HG03025 (cell line): ENCODE measurements at regions not wholly inside any gene's neighbourhood (a gene's known extent, or its start where the extent isn't known, plus 50 kb on each side); places are given as distances from the start of the nearest gene placed in this dataset.
"Not testable (repeated sequence)": the region's sequence is repeated elsewhere in the genome, so short reads cannot be mapped to it uniquely, and the experiment has no call there.

Experiments used
- ATAC-seq: cut with Tn5 transposase; IDR thresholded peaks from one replicate; pipeline ENCODE4 v1.9.1; 2021; ENCODE audit warnings: mild to moderate bottlenecking, moderate library complexity; ENCODE audit not compliant: unreplicated experiment, low FRiP score

DNA sequence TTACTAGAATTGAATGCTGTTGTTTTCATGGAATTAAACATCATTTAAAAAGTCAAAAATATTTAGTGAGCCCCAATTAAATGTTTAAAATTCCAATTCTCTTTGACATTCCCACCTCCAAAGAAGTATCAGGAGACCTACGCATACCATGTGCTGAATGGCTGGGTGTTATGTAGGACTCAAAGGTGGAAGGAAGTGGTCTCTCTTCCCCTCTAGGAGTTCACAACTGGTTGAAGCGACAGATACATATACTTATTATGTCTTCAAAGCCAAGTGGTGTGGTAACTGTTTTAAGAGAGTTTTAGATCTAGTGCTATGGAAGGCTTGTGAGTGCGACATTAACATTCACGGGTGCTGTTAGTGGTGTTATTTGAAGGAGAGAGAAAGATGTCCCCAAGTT lies 464.0 kb downstream of the ATP23 start:
- no peak for ATAC-seq

DNA sequence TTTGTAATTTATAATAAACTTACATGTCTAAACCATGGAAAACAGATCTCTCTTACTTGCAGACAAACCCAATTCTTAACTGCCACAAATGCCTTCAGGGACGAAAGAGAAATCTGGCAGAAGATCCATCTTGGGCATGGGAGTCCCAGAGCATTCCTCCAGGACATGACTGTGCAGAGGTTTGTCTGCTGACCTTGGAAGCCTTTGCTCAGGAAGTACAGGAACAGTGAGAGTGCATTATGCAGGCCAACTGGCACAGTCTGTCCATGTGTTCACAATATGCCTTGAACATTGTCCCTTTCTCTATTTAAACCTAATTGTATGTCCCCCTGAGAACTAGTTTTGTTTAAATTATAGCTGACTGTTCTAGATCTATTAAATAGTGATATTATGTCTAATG lies 467.1 kb downstream of the ATP23 start:
- ATAC-seq: no peak

DNA sequence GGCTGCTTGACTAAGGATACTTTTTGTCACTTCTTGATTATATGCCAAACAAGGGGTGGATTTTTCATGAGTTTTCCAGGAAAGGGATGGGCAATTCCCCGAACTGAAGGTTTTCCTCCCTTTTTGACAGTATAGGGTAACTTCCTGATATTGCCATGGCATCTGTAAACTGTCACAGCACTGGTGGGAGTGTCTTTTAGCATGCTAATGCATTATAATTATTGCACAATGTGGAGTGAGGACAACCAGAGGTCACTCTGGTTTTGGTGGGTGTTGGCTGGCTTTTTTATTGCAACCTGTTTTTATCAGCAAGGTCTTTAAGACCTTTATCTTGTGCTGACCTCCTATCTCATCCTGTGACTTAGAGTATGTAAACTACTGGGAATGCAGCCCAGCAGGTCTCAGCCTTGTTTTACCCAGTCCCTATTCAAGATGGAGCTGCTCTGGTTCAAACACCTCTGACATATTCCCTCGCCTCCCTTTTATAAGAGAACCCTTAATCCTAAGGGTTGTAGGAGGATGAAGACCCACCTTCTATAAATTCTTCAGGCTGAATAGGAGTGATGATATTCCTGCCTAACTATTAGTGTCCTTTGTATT lies 471.2 kb downstream of the ATP23 start:
- ATAC-seq: no peak

DNA sequence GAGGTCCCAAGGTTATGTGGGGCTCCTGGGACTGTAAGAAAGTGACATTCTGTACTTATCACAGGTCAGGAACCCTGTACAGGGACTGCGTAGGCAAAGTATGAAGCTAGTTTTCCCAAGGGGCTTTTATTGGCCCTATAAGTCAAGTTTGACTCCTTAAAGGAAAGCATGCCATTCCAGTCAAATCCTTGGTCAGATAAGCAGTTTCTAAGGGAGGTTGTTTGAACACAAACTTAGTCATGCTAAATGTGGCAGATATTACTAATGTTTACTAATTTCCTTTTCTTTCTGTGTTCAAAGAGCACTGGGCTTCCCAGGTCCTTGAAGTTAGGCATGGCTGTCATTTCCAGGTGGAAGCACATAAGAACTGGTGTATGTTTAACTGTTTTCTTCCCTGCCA lies 472.4 kb downstream of the ATP23 start:
- no peak for ATAC-seq

DNA sequence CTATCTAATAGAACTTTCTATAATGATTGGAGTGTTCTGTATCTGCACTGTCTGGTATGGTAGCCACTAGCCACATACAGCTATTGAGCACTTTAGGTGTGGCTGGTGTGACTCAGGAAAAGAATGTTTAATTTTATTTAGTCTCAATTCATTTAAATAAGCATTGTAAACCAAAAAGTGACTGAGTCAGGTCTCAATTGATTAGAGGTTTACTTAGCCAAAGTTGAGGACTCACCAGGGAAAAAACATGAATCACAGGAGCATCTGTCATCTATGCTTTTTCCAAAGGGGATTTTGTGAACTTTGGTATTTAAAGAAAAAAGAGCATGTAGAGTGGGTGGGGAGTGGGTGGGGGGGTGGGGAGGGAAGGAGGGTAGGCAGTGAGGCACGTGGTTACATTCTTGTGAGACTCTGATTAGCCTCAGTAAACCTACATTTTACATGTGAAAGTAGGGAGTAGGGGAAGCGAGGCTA lies 473.1 kb downstream of the ATP23 start:
- no peak for ATAC-seq

DNA sequence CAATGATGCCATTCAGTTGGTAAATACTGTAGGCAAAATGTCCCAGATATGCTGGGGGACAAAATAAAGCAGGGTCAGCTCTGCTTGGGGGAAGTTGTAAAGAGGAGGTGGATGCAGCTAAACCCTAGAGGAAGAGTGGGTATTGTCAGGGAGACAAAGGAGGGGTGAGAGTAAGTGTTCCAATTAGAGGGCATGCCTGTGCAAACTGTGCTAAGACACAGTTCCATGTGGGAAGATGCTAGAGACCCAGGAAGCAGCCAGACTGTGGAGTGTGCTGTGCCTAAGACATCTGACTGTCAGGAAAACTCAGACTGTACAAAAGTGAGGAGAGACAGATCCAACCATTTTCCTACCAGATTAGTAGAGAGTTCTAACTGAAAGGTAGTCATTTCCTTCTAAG lies 474.3 kb downstream of the ATP23 start:
- no peak for ATAC-seq

DNA sequence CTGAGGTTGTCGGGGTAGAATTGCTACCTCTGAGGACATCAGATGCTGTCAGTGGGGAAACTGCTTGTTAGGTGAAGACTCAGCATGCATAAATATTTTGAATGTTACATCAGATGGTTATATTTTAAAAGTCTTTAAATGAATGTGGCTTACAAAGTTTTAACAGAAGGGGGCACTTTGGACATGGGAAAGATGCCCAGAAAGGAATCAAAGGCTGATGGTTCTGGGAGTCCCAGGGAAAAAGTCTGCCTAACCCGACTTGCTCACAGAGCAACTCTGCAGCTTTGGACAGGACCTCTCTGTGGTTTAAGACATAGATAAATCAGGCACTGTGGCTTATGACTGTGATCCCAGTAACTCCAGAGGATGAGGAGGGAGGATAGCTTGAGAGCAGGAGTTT lies 474.9 kb downstream of the ATP23 start:
- ATAC-seq: no peak

DNA sequence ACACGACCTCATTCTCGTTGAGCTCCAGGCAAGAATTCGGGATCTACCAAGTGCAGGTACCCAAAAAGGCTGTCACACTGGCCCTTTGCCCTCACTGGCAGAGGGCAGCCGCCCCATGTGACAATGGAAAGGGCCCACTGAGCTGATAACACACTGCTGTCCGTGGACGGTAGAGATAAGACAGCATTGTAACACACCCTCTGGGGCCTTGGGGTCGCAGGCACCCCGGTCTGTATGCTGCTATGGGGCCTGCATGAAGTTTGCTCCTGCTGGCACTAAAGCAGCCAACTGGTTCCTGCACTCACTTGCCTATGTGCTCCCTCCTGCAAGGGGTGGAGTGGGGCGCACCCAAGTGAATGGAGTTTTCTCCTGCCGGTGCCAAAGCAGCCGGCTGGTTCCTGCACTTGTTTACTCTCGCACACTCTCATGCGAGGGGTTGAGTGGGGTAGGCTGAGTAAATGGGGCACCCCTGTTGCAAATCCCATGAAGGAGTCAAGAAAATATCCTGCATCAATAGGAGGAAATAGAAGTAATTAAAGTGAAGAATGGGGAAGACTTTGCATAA lies 477.9 kb downstream of the ATP23 start:
- no peak for ATAC-seq

DNA sequence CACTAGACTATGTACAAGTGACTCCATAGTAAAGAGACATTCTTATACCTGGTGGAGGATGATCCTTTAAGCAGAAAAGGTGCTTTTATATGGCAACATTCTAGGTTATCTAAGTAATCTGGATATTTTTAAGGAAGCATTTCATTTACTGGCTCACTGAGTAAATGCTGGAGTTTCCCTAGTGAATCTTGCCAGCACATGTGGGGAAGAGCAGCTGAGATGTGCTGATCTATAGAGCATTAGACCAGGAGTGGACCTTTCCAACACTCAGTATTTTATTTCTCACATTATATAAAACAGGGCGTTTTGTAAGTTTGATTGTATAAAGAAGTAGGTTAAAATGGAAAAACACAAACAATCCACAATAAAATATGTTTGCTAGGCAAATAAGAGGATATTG lies 478.5 kb downstream of the ATP23 start:
- no peak for ATAC-seq

DNA sequence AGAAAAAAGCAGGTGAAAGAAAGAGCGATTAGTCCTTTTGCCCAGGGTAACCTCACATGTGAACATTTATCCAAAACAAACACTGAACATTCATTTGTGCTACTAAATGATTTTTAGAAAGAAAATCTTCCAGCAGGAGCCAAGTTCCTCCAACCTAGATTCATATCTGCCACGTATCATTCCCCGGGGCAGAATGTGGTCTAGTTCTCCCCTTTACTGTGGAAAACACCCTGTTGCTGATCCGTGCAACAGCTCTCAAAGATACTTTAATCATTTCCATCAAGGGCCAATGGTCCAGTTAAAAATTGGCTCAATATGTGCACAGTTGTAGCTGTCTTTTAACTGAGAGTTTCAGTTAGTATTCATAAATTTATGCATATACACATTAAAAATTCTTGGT lies 479.1 kb downstream of the ATP23 start:
- ATAC-seq: no peak

DNA sequence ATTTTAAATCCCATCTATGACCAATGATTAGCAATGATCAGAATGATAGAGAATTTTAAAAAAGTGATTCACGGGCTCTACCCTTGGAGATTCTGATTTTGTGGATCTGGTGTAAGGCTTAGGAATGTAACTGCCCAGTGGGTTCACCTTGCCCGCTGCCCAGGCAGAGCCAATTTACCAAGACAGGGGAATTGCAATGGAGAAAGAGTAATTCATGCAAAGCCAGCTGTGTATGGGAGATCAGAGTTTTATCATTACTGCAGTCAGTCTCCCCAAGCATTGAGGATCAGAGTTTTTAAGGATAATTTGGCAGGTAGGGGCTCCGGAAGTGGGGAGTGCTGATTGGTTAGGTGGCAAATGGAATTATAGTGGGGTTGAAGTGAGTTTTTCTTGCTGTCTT lies 480.6 kb downstream of the ATP23 start:
- no peak for ATAC-seq

DNA sequence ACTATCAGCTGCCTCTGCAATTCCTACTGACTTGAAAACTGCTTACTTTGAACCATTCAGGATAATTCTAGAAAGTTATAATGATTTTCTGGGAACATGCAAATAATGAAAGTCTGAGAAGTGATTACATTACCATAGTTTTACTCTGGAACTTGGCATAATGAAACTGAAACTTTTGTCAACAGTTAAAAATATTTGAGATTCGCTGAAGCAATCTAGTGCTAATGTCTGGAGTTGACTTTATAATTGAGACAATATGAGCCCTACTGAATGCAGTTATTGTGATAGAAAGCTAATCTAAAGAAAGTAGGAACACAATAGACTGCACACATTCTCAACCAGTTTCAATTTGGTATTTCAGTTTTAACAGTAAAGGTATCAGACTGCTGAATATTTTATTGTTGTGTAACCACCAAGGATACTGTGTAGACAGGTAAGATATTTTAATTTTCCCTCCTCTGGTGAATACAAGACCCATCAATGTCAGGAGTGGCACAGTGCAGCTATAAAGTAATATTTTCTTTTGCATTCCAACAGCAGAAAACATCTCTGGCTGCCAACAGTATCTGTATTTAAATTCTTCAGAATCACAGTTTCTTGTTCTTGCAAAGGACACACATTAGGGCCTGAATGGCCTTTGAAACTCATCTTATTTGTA lies 483.5 kb downstream of the ATP23 start:
- peak; percentile 24 for ATAC-seq

DNA sequence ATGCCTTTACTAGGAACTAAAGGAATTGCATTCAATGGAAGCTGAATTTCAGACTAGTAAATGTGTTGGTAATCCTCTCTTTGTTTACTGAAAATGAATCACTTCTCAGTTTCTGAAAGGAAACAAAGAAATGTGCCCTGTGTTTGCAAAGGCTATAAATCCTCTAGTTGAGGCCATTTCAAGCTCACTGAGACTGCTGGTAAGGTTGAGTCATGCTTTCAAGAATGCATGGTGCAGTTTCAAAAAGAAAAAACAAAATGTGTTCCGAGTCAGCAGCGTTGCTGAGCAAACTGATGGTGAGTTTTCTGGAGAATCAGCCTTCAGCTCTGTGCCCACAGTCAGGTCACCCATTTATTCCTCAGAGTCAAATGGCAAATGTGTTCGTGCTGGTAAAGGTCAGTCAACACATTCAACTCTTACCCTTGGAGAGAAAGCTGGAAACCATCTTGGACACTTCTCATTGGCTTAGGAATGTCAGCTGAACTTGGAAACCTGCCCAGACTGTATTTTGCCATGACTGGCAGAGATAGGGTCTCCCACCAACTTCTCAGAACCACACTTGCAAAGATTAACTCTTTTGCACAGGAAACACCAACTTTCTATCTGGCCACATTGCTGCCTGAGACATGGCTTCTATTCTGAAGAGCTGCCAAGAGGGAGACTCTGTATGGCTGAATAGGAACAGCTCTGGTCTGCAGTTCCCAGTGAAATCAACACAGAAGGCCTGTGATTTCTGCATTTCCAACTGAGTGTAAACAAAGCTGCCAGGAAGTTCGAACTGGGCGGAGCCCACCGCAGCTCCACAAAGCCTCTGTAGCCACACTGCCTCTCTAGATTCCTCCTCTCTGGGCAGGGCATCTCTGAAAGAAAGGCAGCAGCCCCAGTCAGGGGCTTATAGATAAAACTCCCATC lies 484.4 kb downstream of the ATP23 start:
- peak; percentile 92 for ATAC-seq

DNA sequence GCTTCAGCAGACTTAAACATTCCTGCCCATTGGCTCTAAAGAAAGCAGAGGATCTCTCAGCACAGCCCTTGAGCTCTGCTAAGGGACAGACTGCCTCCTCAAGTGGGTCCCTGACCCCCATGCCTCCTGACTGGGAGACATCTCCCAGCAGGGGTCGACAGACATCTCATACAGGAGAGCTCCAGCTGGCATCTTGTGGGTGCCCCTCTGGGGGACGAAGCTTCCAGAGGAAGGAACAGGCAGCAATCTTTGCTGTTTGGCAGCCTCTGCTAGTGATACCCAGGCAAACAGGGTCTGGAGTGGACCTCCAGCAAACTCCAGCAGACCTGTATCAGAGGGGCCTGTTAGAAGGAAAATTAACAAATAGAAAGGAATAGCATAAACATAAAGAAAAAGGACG lies 485.1 kb downstream of the ATP23 start:
- ATAC-seq: not testable (repeated sequence)

DNA sequence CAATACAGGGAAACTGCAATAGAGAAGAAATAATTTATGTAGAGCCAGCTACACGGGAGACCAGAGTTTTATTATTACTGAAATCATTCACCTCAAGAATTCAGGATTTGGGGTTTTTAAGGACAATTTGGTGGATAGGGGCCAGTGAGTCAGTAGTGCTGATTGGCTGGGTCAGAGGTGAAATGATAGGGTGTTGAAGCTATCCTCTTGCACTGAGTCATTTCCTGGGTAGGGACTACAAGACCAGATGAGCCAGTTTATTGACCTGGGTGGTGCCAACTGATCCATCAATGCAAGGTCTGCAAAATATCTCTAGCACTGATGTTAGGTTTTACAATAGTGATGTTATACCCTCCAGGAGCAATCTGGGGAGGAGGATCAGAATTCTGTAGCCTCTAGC lies 486.3 kb downstream of the LRIG3 start:
- ATAC-seq: no peak

DNA sequence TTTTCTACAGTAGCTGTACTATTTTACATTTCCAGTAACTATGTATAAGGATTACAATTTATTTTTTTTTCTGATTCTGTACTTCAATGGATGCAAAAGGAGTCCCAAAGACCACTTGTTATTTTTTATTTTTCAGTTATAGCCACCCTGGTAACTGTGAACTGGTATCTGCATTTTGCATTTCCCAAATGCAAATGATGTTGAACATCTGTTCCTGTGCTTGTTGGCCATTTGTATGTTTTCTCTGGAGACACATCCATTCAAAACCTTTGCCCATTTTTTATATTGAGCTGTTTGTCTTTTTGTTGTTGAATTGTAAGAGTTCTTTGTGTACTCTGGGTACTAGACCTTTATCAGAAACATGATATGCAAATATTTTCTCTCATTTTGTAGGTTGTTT lies 485.6 kb downstream of the LRIG3 start:
- no peak for ATAC-seq

DNA sequence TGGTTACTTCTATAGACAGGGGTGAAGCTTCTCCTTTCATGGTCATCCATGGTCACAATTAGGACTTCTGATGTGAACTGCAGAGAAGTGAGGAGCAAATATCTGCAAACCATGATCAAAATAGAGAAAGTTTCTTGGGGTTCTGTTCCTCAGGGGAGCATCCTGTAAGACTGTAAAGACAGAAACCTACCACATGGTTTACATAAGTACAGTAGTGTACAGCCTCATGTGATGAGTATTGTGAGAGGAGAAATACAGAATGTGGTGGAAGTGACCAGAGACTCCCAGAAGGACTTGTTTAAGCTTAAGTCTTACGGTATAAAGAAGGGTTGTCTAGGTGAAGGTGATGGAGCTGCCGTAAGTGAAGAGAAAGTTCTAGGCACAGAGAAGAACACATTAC lies 484.7 kb downstream of the LRIG3 start:
- peak; percentile 82 for ATAC-seq

DNA sequence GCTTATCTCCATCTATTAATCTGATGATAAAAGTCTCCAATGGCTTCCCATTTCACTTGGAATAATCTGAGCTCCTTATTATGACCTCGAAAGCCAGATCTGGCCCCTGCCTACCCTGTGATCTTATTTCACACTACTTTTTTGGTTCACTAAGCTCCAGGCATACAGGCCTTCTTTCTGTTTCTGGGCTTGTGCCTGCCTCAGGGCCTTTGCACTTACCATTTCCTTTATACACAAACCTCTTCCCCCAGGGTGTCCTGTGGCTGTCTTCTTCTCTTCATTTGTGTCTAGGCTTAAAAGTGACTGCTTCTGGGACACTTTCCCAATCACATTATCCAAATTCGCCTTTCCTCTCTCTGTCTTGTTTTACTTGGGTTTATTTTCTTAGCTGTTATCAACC lies 478.8 kb downstream of the LRIG3 start:
- ATAC-seq: no peak

DNA sequence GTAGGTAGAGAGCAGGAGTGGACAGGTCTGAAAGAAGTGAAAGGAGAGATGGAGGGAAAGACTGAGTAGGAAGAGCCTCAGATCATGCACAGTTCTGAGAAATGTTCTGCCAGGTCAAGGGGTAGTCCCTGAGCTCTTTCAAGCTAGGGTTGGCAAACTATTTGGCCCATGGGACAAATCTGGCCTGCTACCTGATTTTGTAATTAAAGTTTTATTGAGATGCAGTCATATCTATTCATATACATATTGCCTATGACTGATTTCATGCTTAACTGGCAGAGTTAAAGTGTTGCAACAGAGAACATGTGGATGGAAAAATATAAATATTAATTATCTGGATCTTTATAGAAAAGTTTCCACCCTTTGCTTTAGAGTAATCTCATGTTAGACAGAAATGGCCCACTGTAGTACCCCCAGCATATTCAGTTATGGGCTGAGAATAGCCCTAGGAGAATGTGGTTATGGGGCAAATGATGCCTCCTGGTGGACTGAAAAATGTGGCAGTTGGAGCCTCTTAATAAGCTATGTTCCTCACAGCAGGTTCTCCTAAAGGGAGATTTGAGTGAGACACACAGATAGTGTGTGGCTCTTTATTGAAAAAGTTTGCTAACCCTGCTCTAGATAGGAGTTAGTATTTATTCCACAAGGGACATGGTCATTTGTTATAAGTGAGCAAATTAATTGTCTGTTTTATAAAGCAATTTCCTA lies 476.9 kb downstream of the LRIG3 start:
- peak; percentile 68 for ATAC-seq

DNA sequence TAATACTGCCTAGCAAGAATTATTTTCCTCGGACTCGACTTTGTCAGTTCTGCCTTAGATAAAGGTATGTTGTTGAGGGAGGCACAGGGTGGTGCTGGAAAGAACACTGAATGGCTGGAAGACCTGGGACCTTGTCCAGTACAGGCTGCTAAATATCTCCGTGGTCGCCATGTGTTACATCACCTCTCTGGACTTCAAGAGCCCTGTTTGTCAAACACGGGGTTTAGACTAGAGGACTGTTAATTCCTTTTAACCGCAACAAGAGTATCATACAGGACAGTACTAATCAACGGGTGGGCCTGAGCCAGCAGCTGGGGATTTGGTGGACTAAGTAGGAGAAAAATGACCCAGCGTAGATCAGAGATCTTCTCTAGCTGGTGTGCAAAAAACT lies 476.3 kb downstream of the LRIG3 start:
- no peak for ATAC-seq
